GM23338 (cell line): ENCODE measurements at regions not wholly inside any gene's neighbourhood (a gene's known extent, or its start where the extent isn't known, plus 50 kb on each side); places are given as distances from the start of the nearest gene placed in this dataset.

Experiments used
- ATAC-seq: fragments of 200-7000 bp; cut with Tn5 transposase; 3 replicates; pipeline ENCODE4 v1.9.1; 2020
- DNase-seq: peaks from one replicate; pipeline ENCODE4 v3.0.0-alpha.2; 2015; ENCODE audit warnings: low spot score
- H2AFZ ChIP-seq: fragments of 200-600 bp; sonication (generic); 2 replicates; pipeline ENCODE4 v1.8.0; 2016; ENCODE audit warnings: antibody characterized with exemption, mild to moderate bottlenecking, moderate library complexity
- H3F3A ChIP-seq: fragments of 200-600 bp; sonication (generic); replicated peaks from 2 replicates; pipeline ENCODE4 v1.8.0; 2017; ENCODE audit warnings: antibody characterized with exemption, mixed run types, low read depth
- H3K27ac ChIP-seq: fragments of 200-600 bp; sonication (generic); 2 replicates; pipeline ENCODE4 v1.6.1; 2016; ENCODE audit warnings: low read depth
- H3K27me3 ChIP-seq: fragments of 200-600 bp; sonication (generic); 2 replicates; pipeline ENCODE4 v1.8.0; 2016; ENCODE audit warnings: mild to moderate bottlenecking, mixed run types, moderate library complexity; ENCODE audit not compliant: insufficient read depth
- H3K36me3 ChIP-seq: fragments of 200-600 bp; sonication (generic); 2 replicates; pipeline ENCODE4 v1.8.0; 2016; ENCODE audit warnings: mild to moderate bottlenecking; ENCODE audit not compliant: insufficient read depth
- H3K4me1 ChIP-seq: fragments of 200-600 bp; sonication (generic); 2 replicates; pipeline ENCODE4 v1.8.0; 2016; ENCODE audit warnings: mild to moderate bottlenecking, moderate library complexity; ENCODE audit not compliant: insufficient read depth
- H3K4me2 ChIP-seq: fragments of 200-600 bp; sonication (generic); 2 replicates; pipeline ENCODE4 v1.7.1; 2017; ENCODE audit warnings: mixed run types
- H3K4me3 ChIP-seq: fragments of 200-600 bp; sonication (generic); 2 replicates; pipeline ENCODE4 v1.6.1; 2016; ENCODE audit warnings: mixed run types
- H3K79me2 ChIP-seq: fragments of 200-600 bp; sonication (generic); replicated peaks from 2 replicates; pipeline ENCODE4 v1.8.0; 2017; ENCODE audit warnings: mild to moderate bottlenecking; ENCODE audit not compliant: insufficient read depth
- H3K9me2 ChIP-seq: fragments of 200-600 bp; sonication (generic); 2 replicates; pipeline ENCODE4 v1.8.0; 2017; ENCODE audit not compliant: insufficient read depth
- H4K20me1 ChIP-seq: fragments of 200-600 bp; sonication (generic); replicated peaks from 2 replicates; pipeline ENCODE4 v1.8.0; 2017; ENCODE audit warnings: mild to moderate bottlenecking; ENCODE audit not compliant: insufficient read depth
- H3K27ac Mint-ChIP-seq: 2 replicates; pipeline ENCODE4 v1.8.0; 2020; ENCODE audit warnings: inconsistent platforms, mild to moderate bottlenecking, moderate library complexity, mixed read lengths
- H3K27me3 Mint-ChIP-seq: 3 replicates; pipeline ENCODE4 v1.8.0; 2022; ENCODE audit warnings: low read depth, mild to moderate bottlenecking, moderate library complexity, mixed read lengths, inconsistent platforms; ENCODE audit not compliant: insufficient read depth, poor library complexity
- H3K36me3 Mint-ChIP-seq: 3 replicates; pipeline ENCODE4 v1.8.0; 2021; ENCODE audit warnings: low read depth, mild to moderate bottlenecking, inconsistent platforms, moderate library complexity, mixed read lengths
- H3K4me1 Mint-ChIP-seq: 3 replicates; pipeline ENCODE4 v1.8.0; 2020; ENCODE audit warnings: mild to moderate bottlenecking, inconsistent platforms, mixed read lengths
- H3K4me3 Mint-ChIP-seq: 3 replicates; pipeline ENCODE4 v1.8.0; 2021; ENCODE audit warnings: moderate library complexity, mild to moderate bottlenecking, inconsistent platforms, mixed read lengths
- H3K9me3 Mint-ChIP-seq: 3 replicates; pipeline ENCODE4 v1.8.0; 2020; ENCODE audit warnings: moderate library complexity, mild to moderate bottlenecking, inconsistent platforms, mixed read lengths
- CREB1 ChIP-seq: fragments of 250-450 bp; sonication (Bioruptor Pico); IDR thresholded peaks from 2 replicates; pipeline ENCODE4 v1.5.0; 2020; ENCODE audit warnings: low read depth, mild to moderate bottlenecking, moderate library complexity
- JUNB ChIP-seq: IDR thresholded peaks from one replicate; pipeline ENCODE4 v1.6.1; 2016; ENCODE audit warnings: antibody characterized with exemption; ENCODE audit not compliant: unreplicated experiment
- NANOG ChIP-seq: IDR thresholded peaks from 2 replicates; pipeline ENCODE4 v1.6.1; 2016; ENCODE audit warnings: antibody characterized with exemption, borderline replicate concordance
- POLR2AphosphoS5 ChIP-seq: IDR thresholded peaks from 2 replicates; pipeline ENCODE4 v1.6.1; 2016; ENCODE audit warnings: antibody characterized with exemption, low read depth
- STAT1 ChIP-seq: IDR thresholded peaks from one replicate; pipeline ENCODE4 v1.6.1; 2016; ENCODE audit warnings: antibody characterized with exemption; ENCODE audit not compliant: unreplicated experiment
- ZNF114 ChIP-seq: fragments of 250-450 bp; sonication (Bioruptor Pico); IDR thresholded peaks from 2 replicates; pipeline ENCODE4 v1.5.0; 2020; ENCODE audit warnings: mild to moderate bottlenecking, moderate library complexity
- ZNF331 ChIP-seq: fragments of 250-450 bp; sonication (Bioruptor Pico); IDR thresholded peaks from 2 replicates; pipeline ENCODE4 v1.5.0; 2020; ENCODE audit warnings: low read depth, mild to moderate bottlenecking, moderate library complexity
- TF ChIP-seq, protein P1 (sequence below): IDR thresholded peaks from 2 replicates; pipeline ENCODE4 v1.6.1; 2016; ENCODE audit warnings: antibody characterized with exemption
- TF ChIP-seq, protein P2 (sequence below): fragments of 250-450 bp; sonication (Bioruptor Pico); IDR thresholded peaks from 2 replicates; pipeline ENCODE4 v1.5.0; 2020; ENCODE audit warnings: mild to moderate bottlenecking, moderate library complexity

DNA sequence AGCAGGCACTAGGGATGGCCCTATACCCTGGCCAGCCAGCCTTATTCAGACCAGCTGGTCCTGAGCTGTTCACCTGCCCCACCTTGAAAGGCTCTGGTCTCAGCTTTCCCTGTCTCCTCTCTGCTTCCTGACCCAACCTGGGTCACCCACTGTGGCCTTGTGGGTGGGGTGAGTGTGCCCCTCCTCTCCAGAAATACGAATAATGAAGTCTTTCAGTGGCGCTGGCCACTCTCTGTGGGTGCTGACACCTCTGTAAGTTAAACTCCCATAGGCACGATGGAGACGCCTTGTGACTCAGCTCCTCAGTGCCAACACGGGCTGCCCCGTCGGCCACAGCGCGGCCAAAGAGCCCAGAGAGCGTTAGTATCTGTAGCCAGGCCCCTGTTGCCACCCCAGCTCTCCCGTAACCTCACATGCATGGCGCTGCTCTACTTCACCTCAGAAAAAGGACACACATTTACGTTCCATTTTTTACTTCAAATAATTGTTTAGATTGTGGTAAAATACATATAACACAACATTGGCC is 74.6 kb upstream of the SEPTIN5 start:
- Mint-ChIP-seq H3K9me3 (no peaks in the 10 kb centered on the region), H3K27me3 (peaks cover 4% of the 10 kb centered on the region), H3K4me1 (peaks cover 8% of the 10 kb centered on the region), H3K36me3 (no peaks in the 10 kb centered on the region), H3K27ac (no peak overlapping the region), H3K4me3 (no peak overlapping the region)
- Histone ChIP-seq H3F3A (no peaks in the 10 kb centered on the region), H3K36me3 (no peaks in the 10 kb centered on the region), H3K4me2 (no peak overlapping the region), H3K4me3 (no peak overlapping the region), H3K27ac (no peak overlapping the region), H3K27me3 (no peaks in the 10 kb centered on the region), H4K20me1 (no peaks in the 10 kb centered on the region), H3K79me2 (no peaks in the 10 kb centered on the region), H3K9me2 (no peaks in the 10 kb centered on the region), H3K4me1 (no peaks in the 10 kb centered on the region; the same call in 1 of the 2 replicates), H2AFZ (no peak overlapping the region)
- no peak for TF ChIP-seq ZNF331 (CRISPR knock-in tag)
- TF ChIP-seq POLR2AphosphoS5, result no peak
- no peak for TF ChIP-seq JUNB
- no peak for TF ChIP-seq ZNF114 (CRISPR knock-in tag)
- no peak for TF ChIP-seq CREB1 (CRISPR knock-in tag)
- TF ChIP-seq, protein P1, sequence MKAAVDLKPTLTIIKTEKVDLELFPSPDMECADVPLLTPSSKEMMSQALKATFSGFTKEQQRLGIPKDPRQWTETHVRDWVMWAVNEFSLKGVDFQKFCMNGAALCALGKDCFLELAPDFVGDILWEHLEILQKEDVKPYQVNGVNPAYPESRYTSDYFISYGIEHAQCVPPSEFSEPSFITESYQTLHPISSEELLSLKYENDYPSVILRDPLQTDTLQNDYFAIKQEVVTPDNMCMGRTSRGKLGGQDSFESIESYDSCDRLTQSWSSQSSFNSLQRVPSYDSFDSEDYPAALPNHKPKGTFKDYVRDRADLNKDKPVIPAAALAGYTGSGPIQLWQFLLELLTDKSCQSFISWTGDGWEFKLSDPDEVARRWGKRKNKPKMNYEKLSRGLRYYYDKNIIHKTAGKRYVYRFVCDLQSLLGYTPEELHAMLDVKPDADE, result no peak
- TF ChIP-seq, protein P2, sequence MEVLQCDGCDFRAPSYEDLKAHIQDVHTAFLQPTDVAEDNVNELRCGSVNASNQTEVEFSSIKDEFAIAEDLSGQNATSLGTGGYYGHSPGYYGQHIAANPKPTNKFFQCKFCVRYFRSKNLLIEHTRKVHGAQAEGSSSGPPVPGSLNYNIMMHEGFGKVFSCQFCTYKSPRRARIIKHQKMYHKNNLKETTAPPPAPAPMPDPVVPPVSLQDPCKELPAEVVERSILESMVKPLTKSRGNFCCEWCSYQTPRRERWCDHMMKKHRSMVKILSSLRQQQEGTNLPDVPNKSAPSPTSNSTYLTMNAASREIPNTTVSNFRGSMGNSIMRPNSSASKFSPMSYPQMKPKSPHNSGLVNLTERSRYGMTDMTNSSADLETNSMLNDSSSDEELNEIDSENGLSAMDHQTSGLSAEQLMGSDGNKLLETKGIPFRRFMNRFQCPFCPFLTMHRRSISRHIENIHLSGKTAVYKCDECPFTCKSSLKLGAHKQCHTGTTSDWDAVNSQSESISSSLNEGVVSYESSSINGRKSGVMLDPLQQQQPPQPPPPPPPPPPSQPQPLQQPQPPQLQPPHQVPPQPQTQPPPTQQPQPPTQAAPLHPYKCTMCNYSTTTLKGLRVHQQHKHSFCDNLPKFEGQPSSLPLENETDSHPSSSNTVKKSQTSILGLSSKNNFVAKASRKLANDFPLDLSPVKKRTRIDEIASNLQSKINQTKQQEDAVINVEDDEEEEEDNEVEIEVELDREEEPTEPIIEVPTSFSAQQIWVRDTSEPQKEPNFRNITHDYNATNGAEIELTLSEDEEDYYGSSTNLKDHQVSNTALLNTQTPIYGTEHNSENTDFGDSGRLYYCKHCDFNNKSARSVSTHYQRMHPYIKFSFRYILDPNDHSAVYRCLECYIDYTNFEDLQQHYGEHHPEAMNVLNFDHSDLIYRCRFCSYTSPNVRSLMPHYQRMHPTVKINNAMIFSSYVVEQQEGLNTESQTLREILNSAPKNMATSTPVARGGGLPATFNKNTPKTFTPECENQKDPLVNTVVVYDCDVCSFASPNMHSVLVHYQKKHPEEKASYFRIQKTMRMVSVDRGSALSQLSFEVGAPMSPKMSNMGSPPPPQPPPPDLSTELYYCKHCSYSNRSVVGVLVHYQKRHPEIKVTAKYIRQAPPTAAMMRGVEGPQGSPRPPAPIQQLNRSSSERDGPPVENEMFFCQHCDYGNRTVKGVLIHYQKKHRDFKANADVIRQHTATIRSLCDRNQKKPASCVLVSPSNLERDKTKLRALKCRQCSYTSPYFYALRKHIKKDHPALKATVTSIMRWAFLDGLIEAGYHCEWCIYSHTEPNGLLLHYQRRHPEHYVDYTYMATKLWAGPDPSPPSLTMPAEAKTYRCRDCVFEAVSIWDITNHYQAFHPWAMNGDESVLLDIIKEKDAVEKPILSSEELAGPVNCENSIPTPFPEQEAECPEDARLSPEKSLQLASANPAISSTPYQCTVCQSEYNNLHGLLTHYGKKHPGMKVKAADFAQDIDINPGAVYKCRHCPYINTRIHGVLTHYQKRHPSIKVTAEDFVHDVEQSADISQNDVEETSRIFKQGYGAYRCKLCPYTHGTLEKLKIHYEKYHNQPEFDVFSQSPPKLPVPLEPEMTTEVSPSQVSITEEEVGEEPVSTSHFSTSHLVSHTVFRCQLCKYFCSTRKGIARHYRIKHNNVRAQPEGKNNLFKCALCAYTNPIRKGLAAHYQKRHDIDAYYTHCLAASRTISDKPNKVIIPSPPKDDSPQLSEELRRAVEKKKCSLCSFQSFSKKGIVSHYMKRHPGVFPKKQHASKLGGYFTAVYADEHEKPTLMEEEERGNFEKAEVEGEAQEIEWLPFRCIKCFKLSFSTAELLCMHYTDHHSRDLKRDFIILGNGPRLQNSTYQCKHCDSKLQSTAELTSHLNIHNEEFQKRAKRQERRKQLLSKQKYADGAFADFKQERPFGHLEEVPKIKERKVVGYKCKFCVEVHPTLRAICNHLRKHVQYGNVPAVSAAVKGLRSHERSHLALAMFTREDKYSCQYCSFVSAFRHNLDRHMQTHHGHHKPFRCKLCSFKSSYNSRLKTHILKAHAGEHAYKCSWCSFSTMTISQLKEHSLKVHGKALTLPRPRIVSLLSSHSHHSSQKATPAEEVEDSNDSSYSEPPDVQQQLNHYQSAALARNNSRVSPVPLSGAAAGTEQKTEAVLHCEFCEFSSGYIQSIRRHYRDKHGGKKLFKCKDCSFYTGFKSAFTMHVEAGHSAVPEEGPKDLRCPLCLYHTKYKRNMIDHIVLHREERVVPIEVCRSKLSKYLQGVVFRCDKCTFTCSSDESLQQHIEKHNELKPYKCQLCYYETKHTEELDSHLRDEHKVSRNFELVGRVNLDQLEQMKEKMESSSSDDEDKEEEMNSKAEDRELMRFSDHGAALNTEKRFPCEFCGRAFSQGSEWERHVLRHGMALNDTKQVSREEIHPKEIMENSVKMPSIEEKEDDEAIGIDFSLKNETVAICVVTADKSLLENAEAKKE (CRISPR knock-in tag), result no peak
- no peak for TF ChIP-seq STAT1
- no peak for TF ChIP-seq NANOG
- no peak for DNase-seq
- no peak for ATAC-seq
